ENCODE measurements at regions not wholly inside any gene's neighbourhood (a gene's known extent, or its start where the extent isn't known, plus 50 kb on each side); places are given as distances from the start of the nearest gene placed in this dataset.

- no peaks in the 10 kb centered on the region for H3K27me3 ChIP-seq
- no peaks in the 10 kb centered on the region for H3K9me3 ChIP-seq
- intact Hi-C loops (cut with DNase I; ENCODE audit: low total_unique reads) = no loop called here
- H3K4me3 ChIP-seq = no peak overlapping the region
- H3K36me3 ChIP-seq (ENCODE audit: low read depth, missing control alignments) = no peaks in the 10 kb centered on the region
- no peak for TF ChIP-seq CTCF (IDR thresholded peaks at IDR 0.05)
- TF ChIP-seq POLR2A (IDR thresholded peaks at IDR 0.05) = no peak
- WGBS, 2 donors = 89 to 92% methylated on average over 3 of the region's 3 CpGs
- no peaks in the 10 kb centered on the region for H3K4me1 ChIP-seq
- no peak overlapping the region for H3K27ac ChIP-seq
- DNase-seq = no peak
Measured at GRCh38 chr22:34951212-34951611, 114.7 kb upstream of the ISX start.

GRCh38 chr22:34960005-34960404 lies 106.0 kb upstream of the ISX start:
- intact Hi-C loops (cut with DNase I; ENCODE audit: low total_unique reads) = no loop called here
- H3K27ac ChIP-seq = no peak overlapping the region
- H3K4me1 ChIP-seq = no peaks in the 10 kb centered on the region
- no peak overlapping the region for H3K4me3 ChIP-seq
- no peaks in the 10 kb centered on the region for H3K27me3 ChIP-seq
- DNase-seq = no peak
- 64 to 73% methylated on average over 5 of the region's 5 CpGs for WGBS, 2 donors
- TF ChIP-seq POLR2A (IDR thresholded peaks at IDR 0.05) = no peak
- TF ChIP-seq CTCF (IDR thresholded peaks at IDR 0.05) = no peak
- H3K36me3 ChIP-seq (ENCODE audit: low read depth, missing control alignments) = no peaks in the 10 kb centered on the region
- no peaks in the 10 kb centered on the region for H3K9me3 ChIP-seq

DNA sequence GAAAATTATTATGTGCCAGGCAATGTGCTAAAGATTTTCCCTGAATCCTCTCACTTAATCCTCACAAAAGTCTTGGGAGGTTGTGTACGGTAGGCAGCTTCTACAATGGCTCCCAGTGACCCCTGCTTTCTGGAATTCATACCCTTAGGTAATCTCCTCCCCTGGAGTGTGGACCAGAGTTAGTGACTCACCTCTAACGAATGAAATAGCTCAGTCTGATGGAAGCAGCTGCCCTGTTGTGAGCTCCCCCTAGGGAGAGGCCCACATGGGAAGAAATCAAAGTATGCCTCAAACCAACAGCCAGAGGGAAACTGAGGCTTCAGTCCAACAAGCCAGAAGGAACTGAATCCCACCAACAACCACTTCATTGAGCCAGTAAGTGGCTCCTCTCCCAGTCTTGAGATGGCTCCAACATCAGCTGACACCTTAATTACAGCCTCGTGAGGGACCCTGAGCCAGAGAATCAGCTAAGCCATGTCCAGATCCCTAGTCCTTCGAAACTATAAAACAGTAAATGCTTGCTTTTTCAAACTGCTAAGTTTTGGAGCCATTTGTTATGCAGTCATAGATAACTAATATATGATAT lies 98.9 kb upstream of the ISX start:
- Histone ChIP-seq H3K4me3 (no peak overlapping the region), H3K4me1 (peaks cover 5% of the 10 kb centered on the region), H3K9me3 (no peaks in the 10 kb centered on the region), H3K27me3 (no peaks in the 10 kb centered on the region), H3K36me3 (ENCODE audit: low read depth, missing control alignments) (no peaks in the 10 kb centered on the region), H3K27ac (no peak overlapping the region)
- intact Hi-C loops (cut with DNase I; ENCODE audit: low total_unique reads) = no loop called here
- no peak for DNase-seq
- 77 to 83% methylated on average over 4 of the region's 4 CpGs for WGBS, 2 donors
- TF ChIP-seq CTCF (IDR thresholded peaks at IDR 0.05) = no peak
- TF ChIP-seq POLR2A (IDR thresholded peaks at IDR 0.05) = no peak

- H3K36me3 ChIP-seq (ENCODE audit: low read depth, missing control alignments) = no peaks in the 10 kb centered on the region
- H3K9me3 ChIP-seq = no peaks in the 10 kb centered on the region
- H3K27ac ChIP-seq = no peak overlapping the region
- DNase-seq = no peak
- TF ChIP-seq POLR2A (IDR thresholded peaks at IDR 0.05) (no peak), CTCF (IDR thresholded peaks at IDR 0.05) (no peak)
- peaks cover 5% of the 10 kb centered on the region for H3K4me1 ChIP-seq
- no peak overlapping the region for H3K4me3 ChIP-seq
- H3K27me3 ChIP-seq = no peaks in the 10 kb centered on the region
- 67 to 69% methylated on average over 15 of the region's 15 CpGs for WGBS, 2 donors
- intact Hi-C loops (cut with DNase I; ENCODE audit: low total_unique reads) = no loop called here
Measured at GRCh38 chr22:34969001-34969790, 96.8 kb upstream of the ISX start.

DNA sequence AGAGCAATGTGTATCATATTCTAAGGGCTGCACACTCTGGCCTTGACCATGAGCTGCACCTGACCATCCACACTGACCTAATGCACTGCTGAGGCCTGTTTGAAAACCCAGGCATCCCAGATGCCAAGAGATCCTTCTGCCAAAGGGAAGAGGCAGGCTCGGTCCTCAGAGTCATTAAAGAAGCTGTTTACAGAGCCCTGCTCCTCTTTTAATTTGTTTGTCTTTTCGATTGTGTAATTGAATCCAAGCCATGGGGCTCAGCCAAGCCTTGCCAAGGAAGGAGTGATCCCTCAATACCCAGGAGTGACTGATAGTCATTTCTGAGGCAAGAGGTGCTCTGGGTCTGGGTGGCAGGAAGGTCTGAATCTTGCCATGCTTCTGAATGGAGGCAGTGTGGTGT lies 94.5 kb upstream of the ISX start:
- Histone ChIP-seq H3K4me1 (peaks cover 5% of the 10 kb centered on the region), H3K36me3 (ENCODE audit: low read depth, missing control alignments) (no peaks in the 10 kb centered on the region), H3K4me3 (no peak overlapping the region), H3K27me3 (no peaks in the 10 kb centered on the region), H3K9me3 (no peaks in the 10 kb centered on the region), H3K27ac (no peak overlapping the region)
- WGBS, 2 donors = 42 to 52% methylated on average over 2 of the region's 2 CpGs
- DNase-seq = no peak
- intact Hi-C loops (cut with DNase I; ENCODE audit: low total_unique reads) = no loop called here
- TF ChIP-seq CTCF (IDR thresholded peaks at IDR 0.05) = no peak
- no peak for TF ChIP-seq POLR2A (IDR thresholded peaks at IDR 0.05)

All from testis (tissue), 2 donors.